ENCODE measurements at regions not wholly inside any gene's neighbourhood (a gene's known extent, or its start where the extent isn't known, plus 50 kb on each side); places are given as distances from the start of the nearest gene placed in this dataset.
A peak's percentile ranks its signal among the peaks of the same experiment; 100 is the strongest.

- DNase-seq: no peak
Measured at GRCh38 chr13:33472446-33472845, 186.9 kb upstream of the STARD13 start.

- DNase-seq: no peak
Measured at GRCh38 chr13:33479105-33479504, 193.6 kb upstream of the STARD13 start.

GRCh38 chr13:33480561-33480960 is 195.0 kb upstream of the STARD13 start:
- DNase-seq: no peak

GRCh38 chr13:33483471-33483870 is 197.9 kb upstream of the STARD13 start:
- DNase-seq: no peak

- no peak for DNase-seq
Measured at GRCh38 chr13:33485247-33485646, 199.7 kb upstream of the STARD13 start.

- peak; percentile 27 for DNase-seq
Measured at GRCh38 chr13:33487575-33488243, 202.2 kb upstream of the STARD13 start.

- no peak for DNase-seq
Measured at GRCh38 chr13:33489563-33489962, 204.0 kb upstream of the STARD13 start.

GRCh38 chr13:33490461-33491327 is 205.1 kb upstream of the STARD13 start:
- no peak for DNase-seq

GRCh38 chr13:33493672-33494365 is 208.3 kb upstream of the STARD13 start:
- DNase-seq: no peak

- no peak for DNase-seq
Measured at GRCh38 chr13:33494596-33495204, 209.1 kb upstream of the STARD13 start.

- no peak for DNase-seq
Measured at GRCh38 chr13:33496336-33496735, 210.8 kb upstream of the STARD13 start.

- DNase-seq: no peak
Measured at GRCh38 chr13:33497146-33497845, 211.7 kb upstream of the STARD13 start.

- no peak for DNase-seq
Measured at GRCh38 chr13:33508060-33508459, 222.5 kb upstream of the STARD13 start.

GRCh38 chr13:33509642-33510229 is 224.2 kb upstream of the STARD13 start:
- no peak for DNase-seq

- DNase-seq: no peak
Measured at GRCh38 chr13:33510350-33510970, 224.9 kb upstream of the STARD13 start.

GRCh38 chr13:33512880-33513554 is 227.5 kb upstream of the STARD13 start:
- no peak for DNase-seq

GRCh38 chr13:33514362-33514761 is 228.8 kb upstream of the STARD13 start:
- DNase-seq: no peak

- DNase-seq: no peak
Measured at GRCh38 chr13:33515146-33515545, 229.6 kb upstream of the STARD13 start.

GRCh38 chr13:33518452-33518851 is 232.9 kb upstream of the STARD13 start:
- no peak for DNase-seq

- DNase-seq: no peak
Measured at GRCh38 chr13:33519561-33520467, 234.3 kb upstream of the STARD13 start.

All from DMS153 (cell line).